SK-N-SH treated with all-trans-retinoic acid at 6 μM for 48 hours (cell line): ENCODE measurements at regions not wholly inside any gene's neighbourhood (a gene's known extent, or its start where the extent isn't known, plus 50 kb on each side); places are given as distances from the start of the nearest gene placed in this dataset.

ENCODE experiments used
- ATAC-seq: fragments of 200-7000 bp; cut with Tn5 transposase; 3 replicates; pipeline ENCODE4 v1.9.1; 2020; ENCODE audit warnings: mild to moderate bottlenecking, moderate library complexity
- ARNTL ChIP-seq: fragments of 450-650 bp; formaldehyde crosslinking; IDR thresholded peaks from 2 replicates; pipeline ENCODE4 v1.5.0; 2020; ENCODE audit warnings: low read depth, mild to moderate bottlenecking, moderate library complexity, borderline replicate concordance
- BACH2 ChIP-seq: fragments of 250-450 bp; sonication (Bioruptor Pico); IDR thresholded peaks from 2 replicates; pipeline ENCODE4 v1.9.0; 2021; ENCODE audit warnings: mild to moderate bottlenecking, borderline replicate concordance
- CSDC2 ChIP-seq: fragments of 250-450 bp; sonication (Bioruptor Pico); IDR thresholded peaks from 2 replicates; pipeline ENCODE4 v1.5.0; 2020; ENCODE audit warnings: mild to moderate bottlenecking, moderate library complexity
- CSRNP3 ChIP-seq: fragments of 250-450 bp; sonication (Bioruptor Pico); IDR thresholded peaks from 2 replicates; pipeline ENCODE4 v1.5.1; 2021; ENCODE audit warnings: mild to moderate bottlenecking, moderate library complexity
- ESRRG ChIP-seq: fragments of 250-450 bp; sonication (Bioruptor Pico); IDR thresholded peaks from 2 replicates; pipeline ENCODE4 v1.6.1; 2021; ENCODE audit warnings: mild to moderate bottlenecking
- GLIS3 ChIP-seq: fragments of 250-450 bp; sonication (Bioruptor Pico); IDR thresholded peaks from 2 replicates; pipeline ENCODE4 v1.5.0; 2020; ENCODE audit warnings: mild to moderate bottlenecking, moderate library complexity
- ISL1 ChIP-seq: fragments of 250-450 bp; sonication (Bioruptor Pico); IDR thresholded peaks from 2 replicates; pipeline ENCODE4 v2.1.2; 2022; ENCODE audit warnings: mild to moderate bottlenecking, moderate library complexity
- OSR1 ChIP-seq: fragments of 250-450 bp; sonication (Bioruptor Pico); IDR thresholded peaks from 2 replicates; pipeline ENCODE4 v1.8.0; 2022; ENCODE audit warnings: moderate library complexity, mild to moderate bottlenecking, inconsistent platforms
- PATZ1 ChIP-seq: fragments of 250-450 bp; sonication (Bioruptor Pico); IDR thresholded peaks from 2 replicates; pipeline ENCODE4 v1.8.0; 2020; ENCODE audit warnings: mild to moderate bottlenecking, moderate library complexity, borderline replicate concordance
- POU6F1 ChIP-seq: fragments of 250-450 bp; sonication (Bioruptor Pico); IDR thresholded peaks from 2 replicates; pipeline ENCODE4 v1.8.0; 2021; ENCODE audit warnings: low read depth, mild to moderate bottlenecking, moderate library complexity, borderline replicate concordance
- PPARA ChIP-seq: fragments of 250-450 bp; sonication (Bioruptor Pico); IDR thresholded peaks from 2 replicates; pipeline ENCODE4 v1.5.0; 2020; ENCODE audit warnings: mild to moderate bottlenecking, borderline replicate concordance
- RARB ChIP-seq: fragments of 250-450 bp; sonication (Bioruptor Pico); IDR thresholded peaks from 2 replicates; pipeline ENCODE4 v1.8.0; 2021; ENCODE audit warnings: mild to moderate bottlenecking, moderate library complexity
- SNAI2 ChIP-seq: fragments of 250-450 bp; sonication (Bioruptor Pico); IDR thresholded peaks from 2 replicates; pipeline ENCODE4 v1.5.0; 2020; ENCODE audit warnings: mild to moderate bottlenecking, moderate library complexity
- TCF4 ChIP-seq: fragments of 250-450 bp; sonication (Bioruptor Pico); IDR thresholded peaks from 2 replicates; pipeline ENCODE4 v1.8.0; 2021; ENCODE audit warnings: mild to moderate bottlenecking, moderate library complexity, borderline replicate concordance
- TSHZ2 ChIP-seq: fragments of 250-450 bp; sonication (Bioruptor Pico); IDR thresholded peaks from 2 replicates; pipeline ENCODE4 v1.5.0; 2020; ENCODE audit warnings: mild to moderate bottlenecking, moderate library complexity
- ZC3H10 ChIP-seq: fragments of 250-450 bp; sonication (Bioruptor Pico); IDR thresholded peaks from 2 replicates; pipeline ENCODE4 v1.5.1; 2021; ENCODE audit warnings: mild to moderate bottlenecking, moderate library complexity
- ZFP3 ChIP-seq: fragments of 250-450 bp; sonication (Bioruptor Pico); IDR thresholded peaks from 2 replicates; pipeline ENCODE4 v1.5.0; 2020; ENCODE audit warnings: mild to moderate bottlenecking, moderate library complexity
- ZFP30 ChIP-seq: fragments of 450-650 bp; formaldehyde crosslinking; IDR thresholded peaks from 2 replicates; pipeline ENCODE4 v1.5.0; 2022; ENCODE audit warnings: mild to moderate bottlenecking, moderate library complexity
- ZNF565 ChIP-seq: fragments of 450-650 bp; formaldehyde crosslinking; conservative IDR thresholded peaks from 2 replicates; pipeline ENCODE4 v1.5.0; 2020; ENCODE audit warnings: low read depth, mild to moderate bottlenecking, moderate library complexity
- ZNF70 ChIP-seq: fragments of 450-650 bp; formaldehyde crosslinking; IDR thresholded peaks from 2 replicates; pipeline ENCODE4 v1.5.0; 2020; ENCODE audit warnings: mild to moderate bottlenecking, moderate library complexity
- ZNF8 ChIP-seq: fragments of 450-650 bp; formaldehyde crosslinking; IDR thresholded peaks from 2 replicates; pipeline ENCODE4 v1.5.0; 2020; ENCODE audit warnings: mild to moderate bottlenecking, moderate library complexity

- ATAC-seq: no peak
- TF ChIP-seq ZFP3 (no peak), TSHZ2 (CRISPR knock-in tag) (no peak), PATZ1 (no peak), SNAI2 (CRISPR knock-in tag) (no peak), TCF4 (CRISPR knock-in tag) (no peak), ESRRG (no peak), ZNF70 (no peak), OSR1 (CRISPR knock-in tag) (no peak), PPARA (CRISPR knock-in tag) (no peak), ARNTL (CRISPR knock-in tag) (no peak)
Measured at GRCh38 chr13:52925251-52925650, 76.8 kb upstream of the PCDH8 start.

GRCh38 chr13:52924289-52925148 is 76.1 kb upstream of the PCDH8 start:
- TF ChIP-seq TSHZ2 (CRISPR knock-in tag) (no peak), SNAI2 (CRISPR knock-in tag) (no peak), PPARA (CRISPR knock-in tag) (no peak)
- ATAC-seq: no peak

GRCh38 chr13:52922961-52923360 is 74.5 kb upstream of the PCDH8 start:
- TF ChIP-seq ZNF8 (CRISPR knock-in tag) (no peak), ZFP3 (no peak), RARB (CRISPR knock-in tag) (no peak), ZNF70 (no peak), ZC3H10 (no peak), ZNF565 (CRISPR knock-in tag) (no peak), ZFP30 (CRISPR knock-in tag) (no peak), TCF4 (CRISPR knock-in tag) (no peak), ISL1 (CRISPR knock-in tag) (no peak), PPARA (CRISPR knock-in tag) (no peak), CSRNP3 (CRISPR knock-in tag) (no peak), TSHZ2 (CRISPR knock-in tag) (no peak), POU6F1 (CRISPR knock-in tag) (no peak), ESRRG (no peak), CSDC2 (CRISPR knock-in tag) (no peak), GLIS3 (CRISPR knock-in tag) (no peak), BACH2 (CRISPR knock-in tag) (no peak), PATZ1 (no peak)
- TF ChIP-seq, all 23 proteins: peak for 0
- no peak for ATAC-seq
